Inflammatory macrophage treated with lipopolysaccharide for 1 hour (primary cell): ENCODE measurements at regions not wholly inside any gene's neighbourhood (a gene's known extent, or its start where the extent isn't known, plus 50 kb on each side); places are given as distances from the start of the nearest gene placed in this dataset.
"Not testable (repeated sequence)": the region's sequence is repeated elsewhere in the genome, so short reads cannot be mapped to it uniquely, and the experiment has no call there.

Experiments
- DNase-seq, 2 donors: peaks; one replicate each; pipeline ENCODE4 v3.0.0-alpha.2; 2020 to 2022

DNA sequence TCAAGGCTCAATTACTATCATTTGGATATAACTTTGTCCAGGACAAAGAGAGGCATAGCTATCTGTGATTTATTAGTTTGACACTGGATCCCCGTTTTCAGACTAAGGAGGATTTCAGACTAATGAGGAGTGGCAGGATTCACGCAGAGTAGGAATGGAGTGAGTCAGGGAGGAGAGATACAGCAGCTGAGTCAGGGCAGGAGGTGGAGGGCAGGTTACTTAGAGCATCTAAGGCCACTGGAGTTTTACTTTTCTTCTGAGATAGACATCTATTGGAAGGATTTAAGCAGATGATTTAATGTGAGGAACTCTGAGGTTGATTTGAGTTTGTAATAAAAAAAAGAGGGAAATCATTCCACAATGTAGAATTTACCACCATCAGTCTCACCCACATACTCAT lies 110.6 kb downstream of the RPIA start:
- not testable (repeated sequence) for DNase-seq

DNA sequence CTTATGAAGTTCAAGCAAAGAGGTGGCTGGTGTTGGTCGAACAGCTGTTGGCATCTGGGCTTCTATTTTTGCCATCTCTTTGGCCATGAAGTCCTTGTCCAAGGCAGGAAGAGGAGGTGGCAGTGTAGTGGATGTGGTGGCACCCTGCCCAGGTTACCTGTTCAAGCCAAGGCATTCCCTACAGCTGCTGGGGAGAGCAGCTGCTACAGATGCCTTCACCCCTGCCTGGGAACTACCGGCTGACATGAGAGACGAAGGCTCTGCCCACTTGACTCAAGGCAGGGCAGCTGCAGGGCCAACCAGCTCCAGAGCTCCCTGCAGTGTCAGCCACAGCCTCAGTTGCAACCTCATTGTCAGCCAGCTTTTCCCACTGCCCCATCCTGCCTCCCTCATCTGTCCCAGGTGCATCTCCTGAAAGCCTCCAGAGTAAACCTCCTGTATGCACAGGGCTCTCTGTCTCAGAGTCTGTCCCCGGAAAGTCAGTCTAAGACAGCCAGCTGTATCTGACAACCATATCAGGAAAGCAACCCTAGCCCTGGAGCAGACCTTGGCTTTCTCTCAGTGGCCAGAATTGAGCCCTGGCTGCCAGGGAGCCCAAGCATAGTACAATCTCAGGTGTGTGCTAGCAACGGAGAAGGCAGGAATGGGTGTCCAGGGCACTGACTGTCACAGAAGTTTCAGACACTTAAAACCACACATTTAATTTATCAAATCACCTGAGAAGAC lies 115.9 kb downstream of the RPIA start:
- DNase-seq, result no peak

DNA sequence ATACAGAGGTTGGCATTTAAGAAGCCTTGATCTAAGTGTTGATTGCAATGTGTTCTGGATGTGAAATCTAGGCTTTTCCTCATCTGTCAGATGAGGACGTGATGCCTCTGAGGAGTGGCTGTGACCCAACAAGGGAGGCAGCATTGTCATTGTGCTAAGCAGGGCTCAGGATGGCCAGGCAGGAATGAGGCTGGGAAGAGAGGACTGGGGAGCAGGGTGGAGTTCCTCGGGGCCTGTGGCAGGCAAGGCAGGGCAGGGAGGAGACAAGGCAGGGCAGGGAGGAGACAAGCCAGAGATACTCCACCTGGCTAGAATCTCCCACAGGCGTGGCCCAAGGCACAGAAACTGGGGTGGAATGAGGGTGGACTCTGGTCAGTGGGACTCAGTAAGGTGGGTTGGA lies 116.6 kb downstream of the RPIA start:
- no peak for DNase-seq

- no peak for DNase-seq
Measured at GRCh38 chr2:88808652-88809051, 117.2 kb downstream of the RPIA start.

DNA sequence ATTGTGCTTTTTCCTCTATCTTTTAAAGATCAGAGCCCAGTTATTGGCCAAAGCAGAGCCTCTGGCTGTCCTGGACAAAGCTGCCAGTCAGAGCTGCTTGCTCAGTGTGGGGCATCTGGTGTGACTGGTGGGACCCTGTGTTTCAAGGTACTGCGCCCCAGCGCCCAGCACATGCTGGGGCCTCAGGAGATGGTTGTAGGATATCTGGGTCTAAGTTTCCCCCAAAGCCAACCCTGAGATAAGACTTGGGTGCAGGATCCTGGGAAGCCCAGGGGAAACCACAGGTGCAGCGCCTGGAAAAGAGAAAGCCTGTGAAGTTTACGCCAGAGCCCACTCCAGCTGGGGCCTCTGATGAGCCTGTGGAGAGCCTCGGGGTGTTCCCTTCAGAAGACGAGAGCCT lies 117.7 kb downstream of the RPIA start:
- no peak for DNase-seq

DNA sequence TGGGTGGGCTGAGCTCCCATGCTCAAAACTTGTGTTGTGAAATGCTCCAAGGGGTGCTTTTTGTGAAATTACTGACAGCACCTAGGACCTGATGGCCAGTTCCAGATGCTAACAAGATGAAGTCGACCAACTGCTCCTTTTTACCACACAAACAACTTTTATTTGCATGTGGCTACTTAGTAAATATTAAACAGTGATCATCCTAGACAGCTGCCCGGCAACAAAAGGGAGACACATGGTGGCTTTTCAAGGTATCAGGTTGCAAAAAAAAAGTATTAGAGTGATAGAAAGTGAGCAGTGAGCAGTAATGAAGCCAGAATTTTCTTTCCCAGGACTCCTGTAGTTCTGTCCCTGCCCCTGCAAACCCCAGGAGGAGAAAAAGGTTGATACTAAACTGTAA lies 118.5 kb downstream of the RPIA start:
- no peak for DNase-seq

GRCh38 chr2:88810488-88810887 lies 119.0 kb downstream of the RPIA start:
- DNase-seq, result no peak

DNA sequence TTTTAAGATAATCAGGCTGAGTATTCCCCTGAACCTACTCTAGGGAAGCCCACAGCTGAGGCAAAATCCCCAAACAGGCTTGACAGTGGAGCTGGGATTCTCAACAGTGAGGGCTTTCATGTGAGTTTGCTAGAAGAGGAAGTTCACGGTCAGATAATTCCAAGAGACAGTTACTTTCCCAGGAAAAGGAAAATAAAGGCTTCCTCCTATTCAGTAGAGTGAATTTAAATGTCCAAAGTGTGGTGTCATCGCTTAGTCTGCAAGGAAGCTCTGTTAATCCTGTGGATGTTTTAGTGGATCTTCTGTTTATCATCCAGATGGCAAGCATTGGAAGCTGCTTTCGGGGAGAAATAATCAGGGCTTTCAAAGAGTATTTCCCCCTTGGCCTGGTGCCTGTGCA lies 119.8 kb downstream of the RPIA start:
- DNase-seq, result no peak

GRCh38 chr2:88811681-88812080 lies 120.2 kb downstream of the RPIA start:
- DNase-seq, result no peak

DNA sequence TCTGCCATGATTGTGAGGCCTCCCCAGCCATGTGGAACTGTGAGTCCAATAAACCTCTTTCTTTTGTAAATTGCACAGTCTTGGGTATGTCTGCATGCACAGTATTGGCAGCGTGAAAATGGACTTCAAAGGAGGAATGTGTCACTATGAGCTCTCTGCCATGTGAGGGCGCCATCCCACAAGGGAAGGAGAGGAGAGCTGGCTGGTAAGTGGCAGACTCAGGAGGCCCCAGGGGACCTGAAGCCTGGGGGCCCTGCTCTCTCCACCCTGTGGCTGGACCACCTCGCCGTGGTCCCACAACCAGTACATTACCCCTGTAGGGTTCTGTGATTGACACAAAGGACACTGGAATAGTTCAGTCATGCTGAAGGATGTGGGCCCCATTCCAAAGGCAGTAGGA lies 122.1 kb downstream of the RPIA start:
- no peak for DNase-seq

GRCh38 chr2:88815282-88815681 lies 123.8 kb downstream of the RPIA start:
- no peak for DNase-seq

DNA sequence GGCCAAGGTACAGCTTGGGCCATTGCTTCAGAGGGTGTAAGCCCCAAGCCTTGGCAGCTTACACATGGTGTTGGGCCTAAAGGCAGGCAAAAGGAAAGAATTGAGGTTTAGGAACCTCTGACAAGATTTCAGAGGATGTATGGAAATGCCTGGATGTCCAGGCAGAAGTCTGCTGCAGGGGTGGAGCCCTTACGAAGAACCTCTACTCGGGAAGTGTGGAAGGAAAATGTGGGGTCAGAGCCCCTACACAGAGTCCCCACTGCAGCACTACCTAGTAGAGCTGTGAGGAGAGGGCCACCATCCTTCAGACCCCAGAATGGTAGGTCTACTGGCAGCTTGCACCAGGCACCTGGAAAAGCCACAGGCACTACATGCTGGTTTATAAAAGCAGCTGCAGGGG lies 124.2 kb downstream of the RPIA start:
- no peak for DNase-seq

- no peak for DNase-seq
Measured at GRCh38 chr2:88818381-88818780, 126.9 kb downstream of the RPIA start.

- DNase-seq, result no peak
Measured at GRCh38 chr2:88824951-88825350, 133.5 kb downstream of the RPIA start.

GRCh38 chr2:88826399-88826798 lies 134.9 kb downstream of the RPIA start:
- DNase-seq, result no peak

GRCh38 chr2:88827821-88828220 lies 136.3 kb downstream of the RPIA start:
- no peak for DNase-seq

DNA sequence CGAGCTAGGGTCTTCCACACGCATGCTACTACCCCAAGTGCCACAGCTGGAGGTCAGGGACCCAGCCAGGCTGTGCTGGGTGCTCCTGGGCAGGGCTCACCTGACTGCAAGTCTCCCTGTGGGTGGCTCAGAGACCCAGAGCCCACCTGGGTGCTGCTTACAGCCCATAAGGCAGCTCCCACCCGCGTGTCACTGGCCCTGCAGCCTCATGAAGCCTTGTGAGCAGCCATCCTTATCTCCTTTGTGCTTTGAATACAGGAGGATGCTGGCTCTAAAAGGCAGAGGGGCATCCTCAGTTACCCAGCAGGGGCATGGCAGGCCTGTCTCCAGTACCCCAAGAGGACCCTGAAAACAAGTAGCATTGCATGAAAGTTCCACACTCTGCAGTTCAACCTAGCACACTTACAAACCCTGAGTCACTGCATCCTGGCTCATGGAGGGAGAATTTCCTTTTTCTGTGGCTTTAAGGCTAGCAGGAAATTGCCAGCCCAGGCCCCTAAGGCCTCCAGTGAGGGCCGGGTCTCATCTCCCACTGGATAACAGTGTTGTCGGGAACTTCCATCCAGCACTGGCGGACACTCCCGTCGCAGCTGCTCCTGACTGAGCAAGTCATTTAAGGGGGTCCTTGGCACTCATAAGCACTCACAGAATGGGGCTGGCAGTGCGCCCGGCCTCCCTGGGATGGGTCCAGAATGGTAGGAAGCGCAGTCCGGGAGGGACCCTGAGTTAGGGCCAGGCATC lies 137.1 kb downstream of the RPIA start:
- DNase-seq, result no peak

- no peak for DNase-seq
Measured at GRCh38 chr2:88829607-88830463, 138.4 kb downstream of the RPIA start.

DNA sequence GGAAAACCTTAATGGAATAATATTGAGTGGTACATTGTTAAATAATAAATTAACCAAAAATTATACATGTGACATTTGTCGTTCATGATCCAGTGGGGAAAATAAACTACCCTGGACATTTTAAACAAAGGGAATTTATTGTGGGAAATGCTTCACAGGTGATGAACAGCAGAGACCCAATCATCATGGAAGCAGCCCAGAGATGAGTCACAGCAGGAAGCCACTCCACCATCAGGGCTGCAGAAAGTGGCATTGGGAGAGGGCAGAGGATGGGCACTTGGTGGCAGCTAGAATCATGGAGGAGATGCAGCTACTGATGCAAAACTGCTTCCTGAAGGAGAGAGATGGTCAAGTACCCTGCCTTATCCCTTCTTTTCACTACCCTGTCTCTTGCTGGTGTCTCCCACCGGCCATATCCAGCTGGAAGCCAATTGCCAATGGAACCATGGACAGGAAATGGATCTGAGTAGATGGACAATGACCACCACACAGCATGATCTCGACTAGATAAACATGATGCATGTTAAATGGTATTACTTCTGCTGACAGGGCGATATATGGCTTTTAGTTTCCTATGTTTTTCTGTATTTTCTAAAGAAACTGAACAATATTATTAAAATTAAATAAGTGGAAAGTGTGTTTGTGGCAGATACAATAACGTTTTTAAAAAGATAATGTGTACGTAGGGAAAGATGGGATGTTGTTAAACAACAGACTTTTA lies 139.8 kb downstream of the RPIA start:
- DNase-seq, result no peak

- DNase-seq, result peak; percentile 26 to 70
Measured at GRCh38 chr2:88831792-88832248, 140.3 kb downstream of the RPIA start.

DNA sequence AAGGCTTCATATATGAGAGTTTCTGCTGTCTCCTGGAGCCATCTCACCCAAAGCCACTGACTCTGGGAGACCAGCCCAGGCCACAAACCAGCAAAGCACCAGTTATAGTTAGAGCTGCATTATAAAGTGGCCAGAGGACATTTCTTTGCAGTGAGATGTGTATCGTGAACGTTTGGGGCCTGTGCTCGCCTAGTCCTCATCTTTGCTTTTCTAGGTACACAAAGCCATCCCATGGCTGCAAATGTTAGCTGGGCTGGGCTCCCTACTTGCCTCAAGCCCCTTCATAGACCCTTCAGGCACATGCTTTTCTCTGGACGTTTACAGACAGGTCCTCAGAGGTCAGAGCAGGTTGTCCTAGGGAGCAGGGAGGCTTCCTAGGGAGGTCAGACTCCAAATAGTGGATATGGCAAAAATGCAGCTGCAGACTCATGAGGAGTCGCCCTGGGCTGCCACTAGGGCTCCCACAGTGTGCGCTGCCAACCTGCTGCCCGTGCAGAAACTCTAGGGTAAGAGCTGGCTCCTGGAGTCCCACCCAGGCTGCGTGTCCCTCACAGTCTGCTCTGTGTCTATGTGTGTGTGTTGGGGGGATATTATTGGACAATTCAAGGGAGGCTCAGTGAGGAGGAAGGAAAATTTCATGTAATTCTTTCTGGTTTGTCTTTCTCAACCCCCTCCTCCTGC lies 141.0 kb downstream of the RPIA start:
- DNase-seq, result no peak

DNA sequence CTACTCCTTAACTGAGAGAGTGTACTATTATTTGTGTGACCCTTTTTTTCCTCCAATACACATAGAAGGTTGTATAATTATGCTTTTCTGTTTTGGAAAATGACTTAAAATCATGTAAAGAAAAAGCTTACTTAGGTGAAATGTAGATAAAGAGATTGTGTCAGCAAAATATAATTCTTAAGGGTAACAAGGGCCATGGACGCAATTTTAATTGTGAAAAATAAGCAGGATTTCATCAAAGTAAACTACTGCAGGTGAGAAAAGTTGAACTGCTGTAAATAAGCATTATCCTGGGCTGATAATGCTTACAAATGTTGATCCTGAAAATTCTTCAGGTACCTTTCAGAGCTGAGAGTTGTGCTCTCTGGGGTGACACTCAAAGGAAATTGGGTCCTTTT lies 141.5 kb downstream of the RPIA start:
- DNase-seq, result no peak
